Activated CD4-positive, alpha-beta T cell treated with anti-CD3 and anti-CD28 coated beads for 36 hours (primary cell): ENCODE measurements at regions not wholly inside any gene's neighbourhood (a gene's known extent, or its start where the extent isn't known, plus 50 kb on each side); places are given as distances from the start of the nearest gene placed in this dataset.

Source experiments
- ATAC-seq: fragments of 200-7000 bp; cut with Tn5 transposase; one replicate; pipeline ENCODE4 v1.10.0; 2021; ENCODE audit warnings: mild to moderate bottlenecking, moderate library complexity
- CTCF ChIA-PET: fragments of 350-600 bp; sonication (Branson Sonifier 250); formaldehyde crosslinking; loops from one replicate; lab custom pipeline; 2021; ENCODE audit warnings: antibody characterized with exemption; lab: Charles Lee
- POLR2A ChIA-PET: fragments of 350-600 bp; sonication (Branson Sonifier 250); formaldehyde crosslinking; loops from one replicate; lab custom pipeline; 2021; ENCODE audit warnings: antibody characterized with exemption, inconsistent platforms; lab: Charles Lee
- DNase-seq: peaks from one replicate; pipeline ENCODE4 v3.0.0-alpha.2; 2020
- H3K27ac Mint-ChIP-seq: one replicate; pipeline ENCODE4 v1.8.0; 2021; ENCODE audit warnings: mixed read lengths
- H3K27me3 Mint-ChIP-seq: one replicate; pipeline ENCODE4 v1.8.0; 2021; ENCODE audit warnings: mixed read lengths
- H3K36me3 Mint-ChIP-seq: one replicate; pipeline ENCODE4 v1.8.0; 2021; ENCODE audit warnings: low read depth, mixed read lengths
- H3K4me1 Mint-ChIP-seq: one replicate; pipeline ENCODE4 v1.8.0; 2021; ENCODE audit warnings: mixed read lengths
- H3K4me3 Mint-ChIP-seq: one replicate; pipeline ENCODE4 v1.8.0; 2021; ENCODE audit warnings: mild to moderate bottlenecking, moderate library complexity, mixed read lengths
- H3K9me3 Mint-ChIP-seq: one replicate; pipeline ENCODE4 v1.8.0; 2021; ENCODE audit warnings: low read depth, mixed read lengths
- intact Hi-C, 2 experiments: fragments of 100-400 bp; cut with DNase I in 1 of 2; cut with micrococcal nuclease in 1 of 2; formaldehyde crosslinking; loops; one replicate each; pipeline versions ENCODE4 v1.14.2 to v1.15.1; 2022 to 2024; cut with DNase I, micrococcal nuclease

GRCh38 chr14:56955745-56956144 is 145.5 kb upstream of the OTX2 start:
- ATAC-seq (no peak), DNase-seq (no peak)
- Mint-ChIP-seq H3K27me3 (peaks cover 9% of the 10 kb centered on the region), H3K27ac (no peak overlapping the region), H3K9me3 (no peaks in the 10 kb centered on the region), H3K36me3 (no peaks in the 10 kb centered on the region), H3K4me1 (no peaks in the 10 kb centered on the region), H3K4me3 (no peak overlapping the region)
- ChIA-PET CTCF (no interaction called here), POLR2A (no interaction called here)
- intact Hi-C loops: no loop called here

- POLR2A ChIA-PET: no interaction called here
- no peak for DNase-seq
- Mint-ChIP-seq H3K36me3 (no peaks in the 10 kb centered on the region), H3K27me3 (peaks cover 9% of the 10 kb centered on the region), H3K4me1 (no peaks in the 10 kb centered on the region), H3K27ac (no peak overlapping the region), H3K9me3 (no peaks in the 10 kb centered on the region), H3K4me3 (no peak overlapping the region)
- CTCF ChIA-PET: interaction anchor here (1.1 kb wide), 1 partner anchor 9 kb away, joined by 3 read pairs; no protein-coding TSS in a partner anchor
- intact Hi-C loops: no loop called here
- no peak for ATAC-seq
These were observed 143.6 kb upstream of the OTX2 start for GRCh38 chr14:56953884-56954283.

- no peak overlapping the region for H3K27ac Mint-ChIP-seq
- no peaks in the 10 kb centered on the region for H3K9me3 Mint-ChIP-seq
- CTCF ChIA-PET: interaction anchor here (1.1 kb wide), 1 partner anchor 8 kb away, joined by 3 read pairs; no protein-coding TSS in a partner anchor
- DNase-seq: no peak
- no peak for ATAC-seq
- no peaks in the 10 kb centered on the region for H3K36me3 Mint-ChIP-seq
- H3K27me3 Mint-ChIP-seq: peaks cover 9% of the 10 kb centered on the region
- H3K4me1 Mint-ChIP-seq: no peaks in the 10 kb centered on the region
- POLR2A ChIA-PET: no interaction called here
- intact Hi-C loops: no loop called here
- H3K4me3 Mint-ChIP-seq: no peak overlapping the region
These were observed 142.6 kb upstream of the OTX2 start for GRCh38 chr14:56952766-56953473.

GRCh38 chr14:56949828-56950227 is 139.5 kb upstream of the OTX2 start:
- no peak for ATAC-seq
- Mint-ChIP-seq H3K4me3 (no peak overlapping the region), H3K4me1 (no peaks in the 10 kb centered on the region), H3K36me3 (no peaks in the 10 kb centered on the region), H3K27ac (no peak overlapping the region), H3K27me3 (peaks cover 11% of the 10 kb centered on the region), H3K9me3 (no peaks in the 10 kb centered on the region)
- POLR2A ChIA-PET: no interaction called here
- DNase-seq: no peak
- intact Hi-C loops: no loop called here
- CTCF ChIA-PET: no interaction called here

- peaks cover 22% of the 10 kb centered on the region for H3K27me3 Mint-ChIP-seq
- CTCF ChIA-PET: interaction anchor here (0.7 kb wide), 1 partner anchor 28 kb away, joined by 3 read pairs; no protein-coding TSS in a partner anchor
- ATAC-seq: no peak
These were observed 135.0 kb upstream of the OTX2 start for GRCh38 chr14:56945291-56945690.

GRCh38 chr14:56944397-56944796 is 134.1 kb upstream of the OTX2 start:
- no peak overlapping the region for H3K27ac Mint-ChIP-seq
- no peak overlapping the region for H3K4me3 Mint-ChIP-seq
- ChIA-PET POLR2A (no interaction called here), CTCF (interaction anchor here (1.0 kb wide), 1 partner anchor 9 kb away, joined by 3 read pairs; no protein-coding TSS in a partner anchor)
- H3K9me3 Mint-ChIP-seq: peaks cover 2% of the 10 kb centered on the region
- peaks cover 23% of the 10 kb centered on the region for H3K27me3 Mint-ChIP-seq
- no peak for ATAC-seq
- H3K4me1 Mint-ChIP-seq: no peaks in the 10 kb centered on the region
- intact Hi-C loops: no loop called here
- no peaks in the 10 kb centered on the region for H3K36me3 Mint-ChIP-seq
- DNase-seq: no peak

More at GRCh38 chr14:56945291-56945690, 135.0 kb upstream of the OTX2 start:
- Mint-ChIP-seq H3K36me3 (no peaks in the 10 kb centered on the region), H3K9me3 (peaks cover 2% of the 10 kb centered on the region), H3K27ac (no peak overlapping the region), H3K4me1 (no peaks in the 10 kb centered on the region), H3K4me3 (no peak overlapping the region)
- intact Hi-C loops: no loop called here
- DNase-seq: no peak
- POLR2A ChIA-PET: no interaction called here

- no peaks in the 10 kb centered on the region for H3K36me3 Mint-ChIP-seq
- H3K9me3 Mint-ChIP-seq: peaks cover 4% of the 10 kb centered on the region
- H3K4me3 Mint-ChIP-seq: no peak overlapping the region
- ChIA-PET CTCF (no interaction called here), POLR2A (no interaction called here)
- no peaks in the 10 kb centered on the region for H3K4me1 Mint-ChIP-seq
- no peak for DNase-seq
- ATAC-seq: no peak
- intact Hi-C loops: no loop called here
- no peak overlapping the region for H3K27ac Mint-ChIP-seq
- H3K27me3 Mint-ChIP-seq: no peaks in the 10 kb centered on the region
These were observed 123.2 kb upstream of the OTX2 start for GRCh38 chr14:56933446-56933845.

GRCh38 chr14:56918849-56919574 is 108.7 kb upstream of the OTX2 start:
- Mint-ChIP-seq H3K36me3 (no peaks in the 10 kb centered on the region), H3K4me3 (no peak overlapping the region), H3K27me3 (peaks cover 8% of the 10 kb centered on the region), H3K9me3 (no peaks in the 10 kb centered on the region), H3K4me1 (no peaks in the 10 kb centered on the region), H3K27ac (no peak overlapping the region)
- CTCF ChIA-PET: no interaction called here
- intact Hi-C loops: no loop called here
- DNase-seq (no peak), ATAC-seq (no peak)
- POLR2A ChIA-PET: no interaction called here

GRCh38 chr14:56905282-56905681 is 95.0 kb upstream of the OTX2 start:
- Mint-ChIP-seq H3K4me3 (no peak overlapping the region), H3K9me3 (no peaks in the 10 kb centered on the region), H3K27ac (no peak overlapping the region), H3K27me3 (peaks cover 11% of the 10 kb centered on the region), H3K36me3 (no peaks in the 10 kb centered on the region), H3K4me1 (no peaks in the 10 kb centered on the region)
- DNase-seq: no peak
- ChIA-PET CTCF (no interaction called here), POLR2A (no interaction called here)
- intact Hi-C loops: no loop called here
- no peak for ATAC-seq

- ATAC-seq: no peak
- no peak overlapping the region for H3K27ac Mint-ChIP-seq
- H3K9me3 Mint-ChIP-seq: no peaks in the 10 kb centered on the region
- ChIA-PET CTCF (interaction anchor here (1.6 kb wide), 1 partner anchor 19 kb away, joined by 3 read pairs; no protein-coding TSS in a partner anchor), POLR2A (no interaction called here)
- no peaks in the 10 kb centered on the region for H3K36me3 Mint-ChIP-seq
- H3K4me1 Mint-ChIP-seq: no peaks in the 10 kb centered on the region
- H3K27me3 Mint-ChIP-seq: peaks cover 13% of the 10 kb centered on the region
- intact Hi-C loops: no loop called here
- H3K4me3 Mint-ChIP-seq: no peak overlapping the region
- no peak for DNase-seq
These were observed 93.2 kb upstream of the OTX2 start for GRCh38 chr14:56903304-56903969.

GRCh38 chr14:56902385-56902784 is 92.1 kb upstream of the OTX2 start:
- H3K27me3 Mint-ChIP-seq: peaks cover 16% of the 10 kb centered on the region
- no peak overlapping the region for H3K4me3 Mint-ChIP-seq
- no peaks in the 10 kb centered on the region for H3K9me3 Mint-ChIP-seq
- ATAC-seq (no peak), DNase-seq (no peak)
- intact Hi-C loops: no loop called here
- H3K27ac Mint-ChIP-seq: no peak overlapping the region
- no peaks in the 10 kb centered on the region for H3K36me3 Mint-ChIP-seq
- ChIA-PET POLR2A (no interaction called here), CTCF (interaction anchor here (0.7 kb wide), 1 partner anchor 41 kb away, joined by 3 read pairs; no protein-coding TSS in a partner anchor)
- H3K4me1 Mint-ChIP-seq: no peaks in the 10 kb centered on the region
